ENCODE measurements at regions not wholly inside any gene's neighbourhood (a gene's known extent, or its start where the extent isn't known, plus 50 kb on each side); places are given as distances from the start of the nearest gene placed in this dataset.

GRCh38 chr1:191760016-191760415 is 398.2 kb upstream of the RGS18 start:
- Histone ChIP-seq H3K9ac (ENCODE audit: control insufficient read depth, insufficient read depth, low read length) (no peak overlapping the region), H3K27me3 (replicated peaks in 1 of 2; ENCODE audit: control insufficient read depth in 2 of 2, insufficient read depth in 2 of 2, low read length in 1 of 2) (no peaks in the 10 kb centered on the region), H3K9me3 (replicated peaks; ENCODE audit: control insufficient read depth, insufficient read depth, low read length) (no peaks in the 10 kb centered on the region), H3K4me3 (no peak overlapping the region), H3K27ac (ENCODE audit: control insufficient read depth, insufficient read depth) (no peak overlapping the region), H2AFZ (ENCODE audit: control insufficient read depth, low read depth, low read length) (no peak overlapping the region), H3K4me2 (ENCODE audit: control insufficient read depth, insufficient read depth) (no peak overlapping the region), H4K20me1 (ENCODE audit: control insufficient read depth, insufficient read depth) (no peaks in the 10 kb centered on the region), H3K4me1 (ENCODE audit: control insufficient read depth, insufficient read depth, low read length) (no peaks in the 10 kb centered on the region), H3K36me3 (ENCODE audit: control insufficient read depth in 2 of 2, insufficient read depth in 2 of 2, low read length in 1 of 2) (no peaks in the 10 kb centered on the region), H3K79me2 (ENCODE audit: control insufficient read depth, insufficient read depth, low read length) (no peaks in the 10 kb centered on the region)
- DNase-seq (ENCODE audit: low read depth, low spot score) (no peak), FAIRE-seq (no peak), ATAC-seq (no peak)
- in situ Hi-C loops (cut with MboI) (no loop called here), intact Hi-C loops (cut with micrococcal nuclease; ENCODE audit: unreplicated experiment) (no loop called here)
- ChIA-PET POLR2A (no interaction called here), SMC1A (ENCODE audit: uncharacterized antibody, unreplicated experiment) (no interaction called here), CTCF (interaction anchor here (0.5 kb wide), 1 partner anchor 1841 kb away, joined by 4 read pairs; no protein-coding TSS in a partner anchor), RAD21 (ENCODE audit: unreplicated experiment) (no interaction called here)
- WGBS (ENCODE audit: insufficient coverage, insufficient replicate concordance, low lambda C conversion rate, missing lambda C conversion rate): 19% methylated on average over 2 of the region's 2 CpGs
- no TSS peak for BruUV-seq (replicated peaks)
- TF ChIP-seq TARDBP (IDR thresholded peaks at IDR 0.05; ENCODE audit: borderline replicate concordance) (no peak), ZNF207 (IDR thresholded peaks at IDR 0.05; ENCODE audit: borderline replicate concordance) (no peak), E2F4 (IDR thresholded peaks at IDR 0.05; ENCODE audit: low read depth, low read length) (no peak), CREB1 (IDR thresholded peaks at IDR 0.05; ENCODE audit: low read depth) (no peak), SMAD1 (IDR thresholded peaks at IDR 0.05; ENCODE audit: low read depth, partially characterized antibody) (no peak), E2F8 (IDR thresholded peaks at IDR 0.05; ENCODE audit: low read depth, partially characterized antibody) (no peak), KAT2A (conservative IDR thresholded peaks at IDR 0.05; ENCODE audit: control insufficient read depth, low read depth, low read length) (no peak), ASH2L (IDR thresholded peaks at IDR 0.05; ENCODE audit: borderline replicate concordance, low read depth) (no peak)

Data from GM12878 (cell line).